Neural cell (in vitro differentiated cells): ENCODE measurements at regions not wholly inside any gene's neighbourhood (a gene's known extent, or its start where the extent isn't known, plus 50 kb on each side); places are given as distances from the start of the nearest gene placed in this dataset.

Experiments
- H2AFZ ChIP-seq: fragments of 200-600, 300-800 bp; sonication (generic), shearing (Covaris generic); 2 replicates; pipeline ENCODE4 v1.6.0; 2014; ENCODE audit warnings: low read depth, mild to moderate bottlenecking, antibody characterized with exemption, low read length, moderate library complexity
- H3F3A ChIP-seq: fragments of 200-600 bp; shearing (Covaris generic); 2 replicates; pipeline ENCODE4 v1.6.1; 2016; ENCODE audit warnings: mild to moderate bottlenecking, moderate library complexity, mixed read lengths, antibody characterized with exemption, low read length; ENCODE audit not compliant: insufficient read depth, poor library complexity, severe bottlenecking
- H3K27ac ChIP-seq: fragments of 200-600, 300-800 bp; sonication (generic), shearing (Covaris generic); 2 replicates; pipeline ENCODE4 v1.5.1; 2014; ENCODE audit warnings: mild to moderate bottlenecking, low read length, moderate library complexity
- H3K27me3 ChIP-seq: fragments of 300-800, 200-600 bp; sonication (generic), shearing (Covaris generic); 2 replicates; pipeline ENCODE4 v1.6.0; 2014; ENCODE audit warnings: mild to moderate bottlenecking, low read depth, low read length, moderate library complexity; ENCODE audit not compliant: insufficient read depth
- H3K36me3 ChIP-seq: fragments of 300-800, 200-600 bp; sonication (generic), shearing (Covaris generic); 2 replicates; pipeline ENCODE4 v1.5.1; 2014; ENCODE audit warnings: mild to moderate bottlenecking, antibody characterized with exemption, low read length, moderate library complexity; ENCODE audit not compliant: insufficient read depth
- H3K4me2 ChIP-seq: fragments of 300-800, 200-600 bp; sonication (generic), shearing (Covaris generic); 2 replicates; pipeline ENCODE4 v1.6.0; 2014; ENCODE audit warnings: mild to moderate bottlenecking, low read length
- H3K4me3 ChIP-seq: fragments of 300-800, 200-600 bp; sonication (generic), shearing (Covaris generic); 2 replicates; pipeline ENCODE4 v1.5.1; 2014; ENCODE audit warnings: mild to moderate bottlenecking, low read length, moderate library complexity
- H3K79me2 ChIP-seq: fragments of 200-600 bp; shearing (Covaris generic); replicated peaks from 2 replicates; pipeline ENCODE4 v1.6.0; 2014; ENCODE audit warnings: mild to moderate bottlenecking, low read length, moderate library complexity; ENCODE audit not compliant: insufficient read depth
- H3K9ac ChIP-seq: fragments of 300-800, 200-600 bp; sonication (generic), shearing (Covaris generic); 2 replicates; pipeline ENCODE4 v1.6.1; 2016; ENCODE audit warnings: mild to moderate bottlenecking, low read length, mixed read lengths
- H3K9me2 ChIP-seq: fragments of 200-600 bp; shearing (Covaris generic); 2 replicates; pipeline ENCODE4 v1.6.1; 2016; ENCODE audit warnings: mild to moderate bottlenecking, low read length, mixed read lengths; ENCODE audit not compliant: insufficient read depth
- H3K9me3 ChIP-seq: fragments of 200-600, 300-800 bp; sonication (generic), shearing (Covaris generic); 2 replicates; pipeline ENCODE4 v1.6.1; 2016; ENCODE audit warnings: mild to moderate bottlenecking, mixed run types, low read length, moderate library complexity, mixed read lengths
- H4K20me1 ChIP-seq: fragments of 200-600 bp; shearing (Covaris generic); 2 replicates; pipeline ENCODE4 v1.6.1; 2016; ENCODE audit warnings: mild to moderate bottlenecking, mixed run types; ENCODE audit not compliant: insufficient read depth
- EP300 ChIP-seq: fragments of 450-650 bp; conservative IDR thresholded peaks from 2 replicates; pipeline ENCODE4 v1.6.1; 2014; ENCODE audit warnings: antibody characterized with exemption, mild to moderate bottlenecking, moderate library complexity; ENCODE audit not compliant: poor library complexity, severe bottlenecking
- EZH2 ChIP-seq: fragments of 200-600, 300-800 bp; shearing (Covaris generic), sonication (generic); IDR thresholded peaks from 2 replicates; pipeline ENCODE4 v1.6.1; 2014; ENCODE audit warnings: antibody characterized with exemption, low read length, borderline replicate concordance, mild to moderate bottlenecking; ENCODE audit not compliant: insufficient read depth, poor library complexity, severe bottlenecking
- MXI1 ChIP-seq: fragments of 450-650 bp; conservative IDR thresholded peaks from 2 replicates; pipeline ENCODE4 v1.6.1; 2014; ENCODE audit warnings: antibody characterized with exemption, mild to moderate bottlenecking; ENCODE audit not compliant: poor library complexity, severe bottlenecking
- POLR2AphosphoS5 ChIP-seq: IDR thresholded peaks from 2 replicates; pipeline ENCODE4 v1.6.1; 2012
- RAD21 ChIP-seq: fragments of 450-650 bp; conservative IDR thresholded peaks from 2 replicates; pipeline ENCODE4 v1.6.1; 2014; ENCODE audit warnings: antibody characterized with exemption, mild to moderate bottlenecking, moderate library complexity
- SMC3 ChIP-seq: fragments of 450-650 bp; conservative IDR thresholded peaks from 2 replicates; pipeline ENCODE4 v1.6.1; 2014; ENCODE audit warnings: antibody characterized with exemption, mild to moderate bottlenecking, moderate library complexity; ENCODE audit not compliant: poor library complexity
- TAF1 ChIP-seq: IDR thresholded peaks from 2 replicates; pipeline ENCODE4 v1.6.1; 2012; ENCODE audit warnings: low read depth
- TF ChIP-seq, protein P1 (sequence below): fragments of 450-650 bp; IDR thresholded peaks from 2 replicates; pipeline ENCODE4 v1.5.1; 2014; ENCODE audit warnings: antibody characterized with exemption, mild to moderate bottlenecking, moderate library complexity; ENCODE audit not compliant: poor library complexity, severe bottlenecking
- TF ChIP-seq, protein P2 (sequence below): IDR thresholded peaks from 2 replicates; pipeline ENCODE4 v1.6.1; 2012; ENCODE audit warnings: borderline replicate concordance

DNA sequence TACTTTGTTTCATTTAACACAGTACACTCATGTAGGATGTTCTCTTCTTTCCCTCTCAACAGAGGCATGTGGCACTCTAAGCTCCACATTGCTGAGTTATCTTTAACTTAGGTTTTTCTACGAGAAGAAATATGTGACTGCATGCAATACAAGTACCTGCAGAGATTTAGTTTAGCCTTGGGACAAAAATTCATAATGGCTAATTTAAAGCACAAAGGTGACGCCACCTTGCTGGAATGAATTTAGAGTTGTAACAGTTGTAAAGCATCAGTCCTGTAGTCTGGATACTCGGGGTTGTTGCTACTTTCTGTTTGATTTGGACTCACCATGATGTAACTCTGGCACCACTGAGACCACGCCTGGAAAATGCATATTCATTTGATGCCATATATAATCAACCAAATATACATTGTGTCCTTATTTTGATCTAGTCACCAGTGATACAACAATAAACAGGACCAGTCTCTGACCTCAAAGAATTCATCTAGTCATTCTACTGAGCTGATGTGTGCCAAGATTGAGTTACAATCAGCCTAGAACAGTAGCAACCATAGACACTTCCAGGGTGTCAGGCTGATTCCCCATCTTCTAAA is 451.0 kb upstream of the ZFP42 start:
- H3K9me2 ChIP-seq, result no peaks in the 10 kb centered on the region
- TF ChIP-seq, protein P1, sequence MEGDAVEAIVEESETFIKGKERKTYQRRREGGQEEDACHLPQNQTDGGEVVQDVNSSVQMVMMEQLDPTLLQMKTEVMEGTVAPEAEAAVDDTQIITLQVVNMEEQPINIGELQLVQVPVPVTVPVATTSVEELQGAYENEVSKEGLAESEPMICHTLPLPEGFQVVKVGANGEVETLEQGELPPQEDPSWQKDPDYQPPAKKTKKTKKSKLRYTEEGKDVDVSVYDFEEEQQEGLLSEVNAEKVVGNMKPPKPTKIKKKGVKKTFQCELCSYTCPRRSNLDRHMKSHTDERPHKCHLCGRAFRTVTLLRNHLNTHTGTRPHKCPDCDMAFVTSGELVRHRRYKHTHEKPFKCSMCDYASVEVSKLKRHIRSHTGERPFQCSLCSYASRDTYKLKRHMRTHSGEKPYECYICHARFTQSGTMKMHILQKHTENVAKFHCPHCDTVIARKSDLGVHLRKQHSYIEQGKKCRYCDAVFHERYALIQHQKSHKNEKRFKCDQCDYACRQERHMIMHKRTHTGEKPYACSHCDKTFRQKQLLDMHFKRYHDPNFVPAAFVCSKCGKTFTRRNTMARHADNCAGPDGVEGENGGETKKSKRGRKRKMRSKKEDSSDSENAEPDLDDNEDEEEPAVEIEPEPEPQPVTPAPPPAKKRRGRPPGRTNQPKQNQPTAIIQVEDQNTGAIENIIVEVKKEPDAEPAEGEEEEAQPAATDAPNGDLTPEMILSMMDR, result no peak
- TF ChIP-seq SMC3 (no peak), MXI1 (no peak), RAD21 (no peak), POLR2AphosphoS5 (no peak)
- no peaks in the 10 kb centered on the region for H4K20me1 ChIP-seq
- no peak overlapping the region for H3K27ac ChIP-seq
- H3K9ac ChIP-seq, result no peak overlapping the region
- no peaks in the 10 kb centered on the region for H3K36me3 ChIP-seq
- H2AFZ ChIP-seq, result no peak overlapping the region
- H3F3A ChIP-seq, result no peaks in the 10 kb centered on the region
- H3K27me3 ChIP-seq, result no peaks in the 10 kb centered on the region
- no peaks in the 10 kb centered on the region for H3K9me3 ChIP-seq
- no peak overlapping the region for H3K4me3 ChIP-seq
- no peaks in the 10 kb centered on the region for H3K79me2 ChIP-seq
- H3K4me2 ChIP-seq, result no peak overlapping the region

DNA sequence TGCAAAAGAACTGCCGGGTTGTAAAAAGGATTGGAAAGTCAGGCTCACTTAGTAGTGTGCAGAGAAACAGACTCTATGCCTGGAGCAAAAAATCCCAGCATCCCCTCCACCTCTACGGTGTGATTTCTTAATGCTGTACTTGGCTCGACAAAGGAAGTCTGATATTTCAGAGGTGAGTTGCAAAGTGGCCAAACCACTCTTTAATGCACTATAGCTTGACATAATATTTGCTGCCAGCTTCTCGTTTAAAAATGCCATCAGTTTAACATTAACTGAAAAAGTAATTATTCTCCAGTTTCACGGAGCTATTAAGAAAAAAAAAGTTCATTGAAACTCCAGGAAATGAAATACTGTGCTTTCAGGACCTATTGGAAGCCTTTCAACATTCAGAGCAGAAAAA is 448.3 kb upstream of the ZFP42 start:
- Histone ChIP-seq H3K36me3 (no peaks in the 10 kb centered on the region), H3K9me2 (no peaks in the 10 kb centered on the region), H3K79me2 (no peaks in the 10 kb centered on the region), H2AFZ (no peak overlapping the region), H3F3A (no peaks in the 10 kb centered on the region), H3K27me3 (no peaks in the 10 kb centered on the region), H3K9ac (no peak overlapping the region), H3K4me3 (no peak overlapping the region), H3K9me3 (no peaks in the 10 kb centered on the region), H3K27ac (no peak overlapping the region), H4K20me1 (no peaks in the 10 kb centered on the region), H3K4me2 (no peak overlapping the region)
- TF ChIP-seq TAF1 (no peak), POLR2AphosphoS5 (no peak), EP300 (no peak), EZH2 (no peak)
- TF ChIP-seq, protein P2, sequence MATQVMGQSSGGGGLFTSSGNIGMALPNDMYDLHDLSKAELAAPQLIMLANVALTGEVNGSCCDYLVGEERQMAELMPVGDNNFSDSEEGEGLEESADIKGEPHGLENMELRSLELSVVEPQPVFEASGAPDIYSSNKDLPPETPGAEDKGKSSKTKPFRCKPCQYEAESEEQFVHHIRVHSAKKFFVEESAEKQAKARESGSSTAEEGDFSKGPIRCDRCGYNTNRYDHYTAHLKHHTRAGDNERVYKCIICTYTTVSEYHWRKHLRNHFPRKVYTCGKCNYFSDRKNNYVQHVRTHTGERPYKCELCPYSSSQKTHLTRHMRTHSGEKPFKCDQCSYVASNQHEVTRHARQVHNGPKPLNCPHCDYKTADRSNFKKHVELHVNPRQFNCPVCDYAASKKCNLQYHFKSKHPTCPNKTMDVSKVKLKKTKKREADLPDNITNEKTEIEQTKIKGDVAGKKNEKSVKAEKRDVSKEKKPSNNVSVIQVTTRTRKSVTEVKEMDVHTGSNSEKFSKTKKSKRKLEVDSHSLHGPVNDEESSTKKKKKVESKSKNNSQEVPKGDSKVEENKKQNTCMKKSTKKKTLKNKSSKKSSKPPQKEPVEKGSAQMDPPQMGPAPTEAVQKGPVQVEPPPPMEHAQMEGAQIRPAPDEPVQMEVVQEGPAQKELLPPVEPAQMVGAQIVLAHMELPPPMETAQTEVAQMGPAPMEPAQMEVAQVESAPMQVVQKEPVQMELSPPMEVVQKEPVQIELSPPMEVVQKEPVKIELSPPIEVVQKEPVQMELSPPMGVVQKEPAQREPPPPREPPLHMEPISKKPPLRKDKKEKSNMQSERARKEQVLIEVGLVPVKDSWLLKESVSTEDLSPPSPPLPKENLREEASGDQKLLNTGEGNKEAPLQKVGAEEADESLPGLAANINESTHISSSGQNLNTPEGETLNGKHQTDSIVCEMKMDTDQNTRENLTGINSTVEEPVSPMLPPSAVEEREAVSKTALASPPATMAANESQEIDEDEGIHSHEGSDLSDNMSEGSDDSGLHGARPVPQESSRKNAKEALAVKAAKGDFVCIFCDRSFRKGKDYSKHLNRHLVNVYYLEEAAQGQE, result no peak
